HEK293T (cell line): ENCODE measurements at regions not wholly inside any gene's neighbourhood (a gene's known extent, or its start where the extent isn't known, plus 50 kb on each side); places are given as distances from the start of the nearest gene placed in this dataset.

Experiments used
- ARNT ChIP-seq: fragments of 450-650 bp; IDR thresholded peaks from 2 replicates; pipeline ENCODE4 v1.6.1; 2017; ENCODE audit warnings: mild to moderate bottlenecking
- FOXA1 ChIP-seq: fragments of 450-650 bp; IDR thresholded peaks from 2 replicates; pipeline ENCODE4 v1.6.1; 2016; ENCODE audit warnings: mild to moderate bottlenecking
- FOXK2 ChIP-seq: fragments of 450-650 bp; IDR thresholded peaks from 2 replicates; pipeline ENCODE4 v1.6.1; 2016; ENCODE audit warnings: mild to moderate bottlenecking
- FOXM1 ChIP-seq: fragments of 450-650 bp; IDR thresholded peaks from 2 replicates; pipeline ENCODE4 v1.6.1; 2017; ENCODE audit warnings: mild to moderate bottlenecking, borderline replicate concordance
- NFRKB ChIP-seq: fragments of 450-650 bp; IDR thresholded peaks from 2 replicates; pipeline ENCODE4 v1.6.1; 2016; ENCODE audit warnings: mild to moderate bottlenecking, moderate library complexity
- SP1 ChIP-seq: fragments of 450-650 bp; IDR thresholded peaks from 2 replicates; pipeline ENCODE4 v1.6.1; 2017

DNA sequence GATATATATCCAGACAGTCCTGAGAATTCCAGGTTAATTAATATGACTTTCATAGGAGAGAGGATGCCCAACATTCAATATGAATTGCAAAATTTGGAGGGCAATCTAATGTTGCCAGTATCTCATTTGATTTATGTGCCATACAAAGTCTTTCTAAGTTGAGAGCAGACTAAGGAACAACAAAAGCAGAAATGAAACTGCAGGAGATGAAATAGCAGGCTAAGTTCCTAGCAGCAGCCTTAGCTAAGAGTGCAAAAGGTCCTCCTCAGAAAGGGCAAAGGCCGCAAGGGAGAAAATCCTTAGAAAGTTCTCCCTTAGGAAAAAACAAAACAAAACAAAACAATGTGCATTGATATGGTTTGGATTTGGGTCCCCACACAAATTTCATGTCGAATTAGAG, 602.9 kb upstream of the HTR2C start:
- TF ChIP-seq FOXM1 (no peak), FOXA1 (no peak), FOXK2 (no peak), ARNT (no peak), SP1 (no peak), NFRKB (no peak)
